ENCODE measurements at regions not wholly inside any gene's neighbourhood (a gene's known extent, or its start where the extent isn't known, plus 50 kb on each side); places are given as distances from the start of the nearest gene placed in this dataset.
"Not testable (repeated sequence)": the region's sequence is repeated elsewhere in the genome, so short reads cannot be mapped to it uniquely, and the experiment has no call there.

DNA sequence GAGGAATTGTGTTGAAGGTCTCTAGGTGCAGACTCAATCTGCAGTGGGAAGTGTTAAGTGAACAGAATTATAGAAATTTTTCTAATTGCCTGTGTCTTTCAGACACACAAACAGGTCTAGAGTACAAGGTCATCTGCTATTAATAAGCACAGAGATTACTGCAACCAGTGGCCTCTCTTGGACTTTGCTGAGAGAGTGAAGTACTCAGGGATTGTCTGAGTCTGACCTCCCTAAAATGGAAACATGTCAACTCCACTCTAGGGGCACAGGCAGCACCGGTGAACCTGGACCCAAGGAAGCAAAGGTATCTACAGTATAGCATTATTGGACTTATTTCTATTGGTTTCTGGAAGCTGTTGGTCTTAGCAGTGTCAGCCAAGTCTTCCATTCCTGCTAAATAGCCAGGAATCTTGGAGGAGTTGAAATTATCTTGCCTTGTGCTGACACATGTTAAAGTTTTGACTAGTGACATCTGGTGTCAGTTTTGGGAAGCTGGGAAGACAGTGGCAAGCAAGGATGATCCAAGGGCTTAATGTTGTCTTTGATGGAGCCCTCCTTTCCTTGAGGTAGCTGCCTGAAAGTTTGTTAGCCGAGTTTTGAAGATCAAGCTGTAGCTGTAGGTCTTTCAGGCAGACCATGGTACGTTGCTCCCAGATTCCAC, 61.1 kb upstream of the NMUR2 start:
- Histone ChIP-seq H3K27ac (no peak overlapping the region), H3K9me3 (no peaks in the 10 kb centered on the region), H3K4me3 (no peak overlapping the region), H3K4me1 (replicated peaks) (no peaks in the 10 kb centered on the region), H3K36me3 (no peaks in the 10 kb centered on the region), H3K27me3 (replicated peaks; ENCODE audit: insufficient read depth) (no peaks in the 10 kb centered on the region)
- TF ChIP-seq POLR2A (IDR thresholded peaks at IDR 0.05) = no peak
- no peak for TF ChIP-seq POLR2AphosphoS5 (IDR thresholded peaks at IDR 0.05)
- TF ChIP-seq, protein P1, sequence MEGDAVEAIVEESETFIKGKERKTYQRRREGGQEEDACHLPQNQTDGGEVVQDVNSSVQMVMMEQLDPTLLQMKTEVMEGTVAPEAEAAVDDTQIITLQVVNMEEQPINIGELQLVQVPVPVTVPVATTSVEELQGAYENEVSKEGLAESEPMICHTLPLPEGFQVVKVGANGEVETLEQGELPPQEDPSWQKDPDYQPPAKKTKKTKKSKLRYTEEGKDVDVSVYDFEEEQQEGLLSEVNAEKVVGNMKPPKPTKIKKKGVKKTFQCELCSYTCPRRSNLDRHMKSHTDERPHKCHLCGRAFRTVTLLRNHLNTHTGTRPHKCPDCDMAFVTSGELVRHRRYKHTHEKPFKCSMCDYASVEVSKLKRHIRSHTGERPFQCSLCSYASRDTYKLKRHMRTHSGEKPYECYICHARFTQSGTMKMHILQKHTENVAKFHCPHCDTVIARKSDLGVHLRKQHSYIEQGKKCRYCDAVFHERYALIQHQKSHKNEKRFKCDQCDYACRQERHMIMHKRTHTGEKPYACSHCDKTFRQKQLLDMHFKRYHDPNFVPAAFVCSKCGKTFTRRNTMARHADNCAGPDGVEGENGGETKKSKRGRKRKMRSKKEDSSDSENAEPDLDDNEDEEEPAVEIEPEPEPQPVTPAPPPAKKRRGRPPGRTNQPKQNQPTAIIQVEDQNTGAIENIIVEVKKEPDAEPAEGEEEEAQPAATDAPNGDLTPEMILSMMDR (IDR thresholded peaks at IDR 0.05) = no peak
- intact Hi-C loops (cut with DNase I) = no loop called here
- 91% methylated on average over 3 of the region's 3 CpGs for WGBS
- no peak for DNase-seq (ENCODE audit: low spot score)

DNA sequence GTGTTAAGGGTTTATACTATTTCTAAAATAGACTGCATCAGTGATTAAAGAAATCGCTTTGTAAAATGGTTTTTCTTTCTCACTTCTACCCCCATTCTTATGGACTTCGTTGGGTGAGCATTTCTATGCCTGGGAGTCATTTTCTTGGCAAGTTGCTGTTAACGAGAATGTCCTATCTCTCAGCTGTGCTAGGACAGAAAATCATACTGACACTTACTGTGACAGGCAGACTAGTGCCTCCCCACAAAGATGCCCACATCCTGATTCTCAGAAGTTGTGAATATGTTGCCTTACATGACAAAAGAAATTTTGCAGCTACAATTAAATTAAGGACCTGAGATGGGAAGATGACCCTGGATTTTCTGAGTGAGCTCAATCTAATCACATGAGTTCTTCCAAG, 65.1 kb upstream of the NMUR2 start:
- H3K27ac ChIP-seq = no peak overlapping the region
- no peaks in the 10 kb centered on the region for H3K9me3 ChIP-seq
- TF ChIP-seq POLR2A (IDR thresholded peaks at IDR 0.05) (no peak), POLR2AphosphoS5 (IDR thresholded peaks at IDR 0.05) (no peak)
- TF ChIP-seq, protein P1 (IDR thresholded peaks at IDR 0.05) = no peak
- intact Hi-C loops (cut with DNase I) = no loop called here
- H3K36me3 ChIP-seq = no peaks in the 10 kb centered on the region
- no peaks in the 10 kb centered on the region for H3K27me3 ChIP-seq (replicated peaks; ENCODE audit: insufficient read depth)
- 44% methylated on average over 3 of the region's 3 CpGs for WGBS
- no peak for DNase-seq (ENCODE audit: low spot score)
- no peaks in the 10 kb centered on the region for H3K4me1 ChIP-seq (replicated peaks)
- no peak overlapping the region for H3K4me3 ChIP-seq

DNA sequence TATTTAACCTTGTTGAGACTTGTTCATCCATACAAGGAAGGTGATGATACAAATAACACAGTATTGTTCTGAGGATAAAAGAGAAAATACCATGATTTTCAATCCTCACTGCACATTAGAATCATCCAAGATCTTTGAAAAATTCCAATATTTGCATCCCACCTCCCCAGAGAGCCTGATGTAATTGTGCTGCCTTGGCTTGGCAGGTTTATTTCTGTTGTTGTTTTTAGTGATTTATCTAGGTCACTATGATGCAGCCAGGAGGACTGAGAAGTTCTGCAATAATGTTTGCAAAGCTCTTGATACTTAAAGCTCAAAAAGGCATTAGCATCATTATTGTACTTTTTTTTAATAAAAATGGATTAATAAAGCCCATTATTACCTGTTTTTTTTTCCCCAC, 67.0 kb upstream of the NMUR2 start:
- Histone ChIP-seq H3K27me3 (replicated peaks; ENCODE audit: insufficient read depth) (no peaks in the 10 kb centered on the region), H3K36me3 (no peaks in the 10 kb centered on the region), H3K27ac (no peak overlapping the region), H3K9me3 (no peaks in the 10 kb centered on the region), H3K4me1 (replicated peaks) (no peaks in the 10 kb centered on the region), H3K4me3 (no peak overlapping the region)
- TF ChIP-seq, protein P1 (IDR thresholded peaks at IDR 0.05) = no peak
- TF ChIP-seq POLR2A (IDR thresholded peaks at IDR 0.05) (no peak), POLR2AphosphoS5 (IDR thresholded peaks at IDR 0.05) (no peak)
- intact Hi-C loops (cut with DNase I) = no loop called here
- no peak for DNase-seq (ENCODE audit: low spot score)

DNA sequence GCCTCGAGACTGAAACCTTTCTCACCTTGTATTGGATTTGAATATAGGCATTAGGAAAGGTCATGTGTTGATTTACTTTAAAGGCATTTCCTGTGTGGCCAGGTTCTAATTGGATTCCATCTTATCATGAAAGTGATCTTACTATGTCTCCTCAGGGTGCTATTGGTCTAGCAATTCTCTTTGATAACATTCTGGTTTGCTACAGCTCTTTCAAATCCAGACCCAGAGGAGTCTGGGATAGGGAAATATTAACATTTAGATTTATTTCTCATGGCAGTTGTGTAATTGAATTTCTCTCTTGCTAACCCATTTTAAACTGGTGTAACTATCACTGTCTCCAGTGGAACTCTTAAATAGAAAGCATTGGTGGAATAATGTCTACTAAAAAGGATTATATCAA, 69.9 kb upstream of the NMUR2 start:
- Histone ChIP-seq H3K36me3 (no peaks in the 10 kb centered on the region), H3K4me3 (no peak overlapping the region), H3K27me3 (replicated peaks; ENCODE audit: insufficient read depth) (no peaks in the 10 kb centered on the region), H3K4me1 (replicated peaks) (no peaks in the 10 kb centered on the region), H3K9me3 (no peaks in the 10 kb centered on the region), H3K27ac (no peak overlapping the region)
- intact Hi-C loops (cut with DNase I) = no loop called here
- no peak for DNase-seq (ENCODE audit: low spot score)
- 79% methylated on average over 1 of the region's 1 CpG for WGBS
- no peak for TF ChIP-seq POLR2A (IDR thresholded peaks at IDR 0.05)
- TF ChIP-seq, protein P1 (IDR thresholded peaks at IDR 0.05) = no peak
- TF ChIP-seq POLR2AphosphoS5 (IDR thresholded peaks at IDR 0.05) = no peak

DNA sequence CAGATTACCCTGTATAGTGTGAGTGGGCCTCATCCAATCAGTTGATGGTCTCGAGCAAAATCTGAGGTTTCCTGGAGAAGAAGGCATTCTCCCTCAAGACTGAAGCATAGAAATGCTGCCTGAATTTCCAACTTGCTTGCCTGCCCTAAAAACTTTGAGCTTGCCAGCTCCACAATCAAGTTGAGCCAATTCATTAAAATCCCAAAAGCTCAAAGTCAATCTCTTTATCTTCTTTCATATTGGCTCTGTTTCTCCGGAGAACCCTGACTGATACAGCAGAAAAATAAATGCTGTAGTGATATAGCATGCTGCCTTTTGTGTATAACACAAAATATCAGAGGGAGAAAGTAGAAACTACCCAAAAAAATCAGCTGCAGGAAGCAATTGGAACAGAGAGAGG, 72.5 kb upstream of the NMUR2 start:
- Histone ChIP-seq H3K4me3 (no peak overlapping the region), H3K4me1 (replicated peaks) (no peaks in the 10 kb centered on the region), H3K27me3 (replicated peaks; ENCODE audit: insufficient read depth) (no peaks in the 10 kb centered on the region), H3K27ac (no peak overlapping the region), H3K36me3 (no peaks in the 10 kb centered on the region), H3K9me3 (no peaks in the 10 kb centered on the region)
- intact Hi-C loops (cut with DNase I) = no loop called here
- WGBS = 76% methylated on average over 2 of the region's 2 CpGs
- no peak for DNase-seq (ENCODE audit: low spot score)
- TF ChIP-seq, protein P1 (IDR thresholded peaks at IDR 0.05) = no peak
- TF ChIP-seq POLR2A (IDR thresholded peaks at IDR 0.05) = no peak
- no peak for TF ChIP-seq POLR2AphosphoS5 (IDR thresholded peaks at IDR 0.05)

DNA sequence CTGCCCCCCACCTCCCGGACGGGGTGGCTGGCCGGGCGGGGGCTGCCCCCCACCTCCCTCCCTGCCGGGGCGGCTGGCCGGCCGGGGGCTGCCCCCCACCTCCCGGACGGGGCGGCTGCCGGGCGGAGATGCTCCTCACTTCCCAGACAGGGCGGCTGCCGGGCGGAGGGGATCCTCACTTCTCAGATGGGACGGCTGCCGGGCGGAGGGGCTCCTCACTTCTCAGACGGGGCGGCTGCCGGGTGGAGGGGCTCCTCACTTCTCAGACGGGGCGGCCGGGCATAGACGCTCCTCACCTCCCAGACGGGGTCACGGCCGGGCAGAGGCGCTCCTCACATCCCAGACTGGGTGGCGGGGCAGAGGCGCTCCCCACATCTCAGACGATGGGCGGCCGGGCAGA, 74.8 kb upstream of the NMUR2 start:
- DNase-seq (ENCODE audit: low spot score); H3K4me1 ChIP-seq (replicated peaks); H3K36me3 ChIP-seq; H3K27me3 ChIP-seq (replicated peaks; ENCODE audit: insufficient read depth); H3K9me3 ChIP-seq; H3K4me3 ChIP-seq; intact Hi-C loops (cut with DNase I); H3K27ac ChIP-seq: not testable (repeated sequence)
- WGBS = 94% methylated on average over 29 of the region's 35 CpGs

DNA sequence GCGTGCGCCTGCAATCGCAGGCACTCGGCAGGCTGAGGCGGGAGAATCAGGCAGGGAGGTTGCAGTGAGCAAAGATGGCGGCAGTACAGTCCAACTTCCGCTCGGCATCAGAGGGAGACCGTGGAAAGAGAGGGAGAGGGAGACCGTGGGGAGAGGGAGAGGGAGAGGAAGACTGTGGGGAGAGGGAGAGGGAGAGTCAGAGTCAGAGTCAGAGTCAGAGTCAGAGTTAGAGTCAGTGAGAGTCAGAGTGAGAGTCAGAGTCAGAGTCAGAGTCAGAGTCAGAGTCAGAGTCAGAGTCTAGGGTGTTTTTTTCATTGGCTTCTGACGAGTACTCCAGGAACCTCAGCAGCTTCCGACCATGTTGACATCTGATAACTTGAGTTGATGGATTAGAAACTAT, 75.6 kb upstream of the NMUR2 start:
- H3K27ac ChIP-seq; H3K36me3 ChIP-seq; intact Hi-C loops (cut with DNase I); DNase-seq (ENCODE audit: low spot score); H3K4me3 ChIP-seq; H3K4me1 ChIP-seq (replicated peaks); H3K9me3 ChIP-seq; H3K27me3 ChIP-seq (replicated peaks; ENCODE audit: insufficient read depth): not testable (repeated sequence)
- WGBS = 95% methylated on average over 12 of the region's 12 CpGs
